IMR-90 (cell line): ENCODE measurements at regions not wholly inside any gene's neighbourhood (a gene's known extent, or its start where the extent isn't known, plus 50 kb on each side); places are given as distances from the start of the nearest gene placed in this dataset.

ENCODE experiments used
- ATAC-seq: fragments of 200-7000 bp; cut with Tn5 transposase; 2 replicates; pipeline ENCODE4 v1.9.1; 2020; ENCODE audit warnings: low read depth, mild to moderate bottlenecking, moderate library complexity
- BruUV-seq: library from RNA; stranded (reverse); fragments of 400-500 nt; replicated peaks from 2 replicates; lab custom pipeline; 2021; lab: Mats Ljungman, UMichigan
- CTCF ChIA-PET: fragments of 300-600 bp; formaldehyde crosslinking; extraction: SDS; loops from one replicate; lab custom pipeline; 2021; ENCODE audit warnings: antibody characterized with exemption; lab: Yijun Ruan, JAX
- POLR2A ChIA-PET: fragments of 300-600 bp; sonication (Branson Sonifier 250); formaldehyde crosslinking; loops from one replicate; lab custom pipeline; 2022; ENCODE audit warnings: antibody characterized with exemption; ENCODE audit not compliant: unreplicated experiment; lab: Charles Lee
- DNase-seq: peaks from one replicate; pipeline ENCODE4 v3.0.0; 2013
- H2AFZ ChIP-seq: replicated peaks from 2 replicates; pipeline ENCODE3; 2013; ENCODE audit warnings: low read length, mild to moderate bottlenecking; ENCODE audit not compliant: poor library complexity
- H2AK5ac ChIP-seq: 2 replicates; pipeline ENCODE4 v1.6.1; 2013; ENCODE audit warnings: low read depth, low read length, inconsistent platforms
- H2AK9ac ChIP-seq: replicated peaks from 2 replicates; pipeline ENCODE3; 2013; ENCODE audit warnings: mild to moderate bottlenecking, low read depth, low read length, moderate library complexity; ENCODE audit not compliant: poor library complexity
- H2BK120ac ChIP-seq: 2 replicates; pipeline ENCODE4 v1.6.1; 2013; ENCODE audit warnings: low read depth, low read length, inconsistent platforms
- H2BK15ac ChIP-seq: 3 replicates; pipeline ENCODE4 v1.6.1; 2013; ENCODE audit warnings: low read depth, low read length, inconsistent platforms
- H2BK20ac ChIP-seq: 2 replicates; pipeline ENCODE4 v1.6.1; 2013; ENCODE audit warnings: low read depth, mild to moderate bottlenecking, inconsistent platforms, low read length, moderate library complexity
- H2BK5ac ChIP-seq: 2 replicates; pipeline ENCODE4 v1.6.1; 2013; ENCODE audit warnings: mild to moderate bottlenecking, low read depth, low read length, inconsistent platforms; ENCODE audit not compliant: poor library complexity, severe bottlenecking
- H3K14ac ChIP-seq: replicated peaks from 2 replicates; pipeline ENCODE4 v1.6.1; 2013; ENCODE audit warnings: low read depth, low read length, inconsistent platforms
- H3K18ac ChIP-seq: 2 replicates; pipeline ENCODE4 v1.6.1; 2013; ENCODE audit warnings: low read depth, low read length, control low read depth
- H3K23ac ChIP-seq: 2 replicates; pipeline ENCODE4 v1.6.1; 2013; ENCODE audit warnings: low read depth, low read length, inconsistent platforms
- H3K27ac ChIP-seq: 2 replicates; pipeline ENCODE4 v1.5.1; 2013; ENCODE audit warnings: mild to moderate bottlenecking, control low read depth, low read length; ENCODE audit not compliant: insufficient read depth
- H3K27me3 ChIP-seq: 2 replicates; pipeline ENCODE4 v1.6.1; 2013; ENCODE audit warnings: low read length; ENCODE audit not compliant: control insufficient read depth, insufficient read depth
- H3K36me3 ChIP-seq: 2 replicates; pipeline ENCODE4 v1.6.1; 2013; ENCODE audit warnings: low read length, mixed read lengths; ENCODE audit not compliant: control insufficient read depth, insufficient read depth
- H3K4ac ChIP-seq: 2 replicates; pipeline ENCODE4 v1.6.1; 2013; ENCODE audit warnings: low read depth, low read length, inconsistent platforms
- H3K4me1 ChIP-seq: 2 replicates; pipeline ENCODE4 v1.6.1; 2013; ENCODE audit warnings: low read length, mixed read lengths; ENCODE audit not compliant: control insufficient read depth, insufficient read depth
- H3K4me2 ChIP-seq: 2 replicates; pipeline ENCODE4 v1.6.1; 2013; ENCODE audit warnings: low read depth, mild to moderate bottlenecking, control low read depth, low read length, moderate library complexity
- H3K4me3 ChIP-seq: 2 replicates; pipeline ENCODE4 v1.5.1; 2013; ENCODE audit warnings: low read depth, mild to moderate bottlenecking, control low read depth, low read length, moderate library complexity; ENCODE audit not compliant: insufficient read depth
- H3K56ac ChIP-seq: 2 replicates; pipeline ENCODE4 v1.6.1; 2013; ENCODE audit warnings: low read length, inconsistent platforms; ENCODE audit not compliant: insufficient read depth; ENCODE audit errors: extremely low read depth
- H3K79me1 ChIP-seq, 2 experiments: 2 replicates each; pipeline ENCODE4 v1.6.1; 2013; ENCODE audit warnings: low read length in 2 of 2, inconsistent platforms in 1 of 2, low read depth in 1 of 2
- H3K9ac ChIP-seq: 2 replicates; pipeline ENCODE4 v1.6.1; 2013; ENCODE audit warnings: low read depth, low read length, control low read depth
- H3K9me1 ChIP-seq: 2 replicates; pipeline ENCODE4 v1.6.1; 2013; ENCODE audit warnings: low read length, inconsistent platforms; ENCODE audit not compliant: insufficient read depth
- H3K9me3 ChIP-seq: 2 replicates; pipeline ENCODE4 v1.6.1; 2013; ENCODE audit warnings: low read length; ENCODE audit not compliant: control insufficient read depth, insufficient read depth
- H4K20me1 ChIP-seq: 2 replicates; pipeline ENCODE4 v1.6.1; 2013; ENCODE audit warnings: low read length, inconsistent platforms; ENCODE audit not compliant: insufficient read depth
- H4K5ac ChIP-seq: 2 replicates; pipeline ENCODE4 v1.6.1; 2013; ENCODE audit warnings: mild to moderate bottlenecking, low read depth, low read length, control low read depth
- H4K8ac ChIP-seq, 2 experiments: 2 replicates each; pipeline ENCODE4 v1.6.1; 2013; ENCODE audit warnings: low read depth in 2 of 2, low read length in 2 of 2, control low read depth in 1 of 2, inconsistent platforms in 1 of 2
- H4K91ac ChIP-seq: 2 replicates; pipeline ENCODE4 v1.6.1; 2013; ENCODE audit warnings: low read depth, low read length, inconsistent platforms; ENCODE audit not compliant: insufficient read depth
- BHLHE40 ChIP-seq: fragments of 150-350 bp; IDR thresholded peaks from 2 replicates; pipeline ENCODE4 v1.6.1; 2016; ENCODE audit warnings: mild to moderate bottlenecking, low read depth, low read length
- CEBPB ChIP-seq: IDR thresholded peaks from 2 replicates; pipeline ENCODE4 v1.6.1; 2012; ENCODE audit warnings: low read depth, low read length, improper control_type of control experiment
- FOS ChIP-seq: fragments of 150-350 bp; IDR thresholded peaks from 2 replicates; pipeline ENCODE4 v1.6.1; 2016; ENCODE audit warnings: low read depth, low read length
- MAFK ChIP-seq: IDR thresholded peaks from 2 replicates; pipeline ENCODE4 v1.6.1; 2012; ENCODE audit warnings: low read depth, low read length, improper control_type of control experiment
- MAZ ChIP-seq: IDR thresholded peaks from 2 replicates; pipeline ENCODE4 v1.6.1; 2012; ENCODE audit warnings: low read depth, mild to moderate bottlenecking, low read length, improper control_type of control experiment, moderate library complexity, borderline replicate concordance
- NFE2L2 ChIP-seq: fragments of 150-350 bp; IDR thresholded peaks from 2 replicates; pipeline ENCODE4 v1.6.1; 2016; ENCODE audit warnings: low read depth, mild to moderate bottlenecking, low read length
- POLR2A ChIP-seq: IDR thresholded peaks from 2 replicates; pipeline ENCODE4 v1.6.1; 2012; ENCODE audit warnings: mild to moderate bottlenecking, low read depth, low read length
- RFX5 ChIP-seq: IDR thresholded peaks from 2 replicates; pipeline ENCODE4 v1.8.0; 2012; ENCODE audit warnings: low read depth, mild to moderate bottlenecking, low read length, moderate library complexity
- SMC3 ChIP-seq: fragments of 150-350 bp; IDR thresholded peaks from 2 replicates; pipeline ENCODE4 v1.6.1; 2016; ENCODE audit warnings: low read depth, mild to moderate bottlenecking, antibody characterized with exemption, low read length, moderate library complexity
- WGBS, 2 experiments: methylation state at CpG; one replicate each; pipeline versions ENCODE4 v1.1.5 to v1.1.7; 2013; ENCODE audit warnings: missing lambda C conversion rate in 2 of 2; ENCODE audit not compliant: insufficient read length in 1 of 2; ENCODE audit errors: extremely low coverage in 2 of 2; 5-methylcytosine and 5-hydroxymethylcytosine counted together
- dilution Hi-C: fragments of 300-500 bp; cut with HindIII; formaldehyde crosslinking; loops from one replicate; pipeline ENCODE4 v1.14.3; 2018; ENCODE audit warnings: low sequenced_read_pairs; ENCODE audit not compliant: unreplicated experiment
- in situ Hi-C: fragments of 300-500 bp; cut with MboI; formaldehyde crosslinking; loops from 3 replicates; pipeline ENCODE4 v1.14.3; 2019; ENCODE audit warnings: low sequenced_read_pairs, inconsistent platforms, mixed read lengths
- intact Hi-C: fragments of 100-400 bp; cut with micrococcal nuclease; formaldehyde crosslinking; loops from 2 replicates; pipeline ENCODE4 v1.10.0; 2022
- TF ChIP-seq, protein P1 (sequence below): fragments of 150-350 bp; IDR thresholded peaks from 2 replicates; pipeline ENCODE4 v1.6.1; 2017; ENCODE audit warnings: mild to moderate bottlenecking, antibody characterized with exemption, low read length, low read depth

DNA sequence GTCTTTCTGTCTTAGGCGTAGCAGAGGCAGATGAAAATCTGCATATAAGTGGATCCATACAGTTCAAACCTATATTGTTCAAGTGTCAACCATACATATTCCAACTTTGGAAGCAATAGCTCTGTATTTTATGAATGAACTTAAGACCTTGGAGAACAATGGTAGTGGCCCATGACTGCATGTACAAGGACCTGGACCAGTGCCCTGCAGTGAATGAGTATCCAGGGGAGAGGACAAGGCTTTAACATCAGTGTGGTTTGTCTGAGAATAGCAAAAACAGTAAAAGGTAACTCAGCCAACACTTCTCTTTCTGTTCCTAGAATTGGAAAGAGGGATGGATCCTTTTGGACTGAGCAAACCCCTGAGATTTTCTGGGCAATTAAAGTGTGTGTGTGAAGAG, 230.8 kb upstream of the LINC00305 start:
- Histone ChIP-seq H3K18ac (no peak overlapping the region), H2BK20ac (no peak overlapping the region), H3K56ac (no peak overlapping the region), H2BK5ac (no peak overlapping the region), H3K9ac (no peak overlapping the region), H3K14ac (no peak overlapping the region), H3K23ac (no peak overlapping the region), H4K8ac (no peak overlapping the region), H2BK120ac (no peak overlapping the region), H3K27ac (no peak overlapping the region), H3K4me3 (no peak overlapping the region), H4K5ac (no peak overlapping the region), H4K91ac (no peak overlapping the region), H3K9me1 (no peaks in the 10 kb centered on the region), H2BK15ac (no peak overlapping the region), H3K4me2 (no peak overlapping the region), H3K9me3 (peaks cover 4% of the 10 kb centered on the region; the same call in 1 of the 2 replicates), H2AFZ (no peak overlapping the region), H3K27me3 (no peaks in the 10 kb centered on the region), H2AK5ac (no peak overlapping the region), H4K20me1 (no peaks in the 10 kb centered on the region), H3K36me3 (no peaks in the 10 kb centered on the region), H3K4ac (no peak overlapping the region), H2AK9ac (no peak overlapping the region), H3K79me1 (no peaks in the 10 kb centered on the region), H3K4me1 (no peaks in the 10 kb centered on the region)
- intact Hi-C loops, result no loop called here
- no TSS peak for BruUV-seq
- TF ChIP-seq MAZ, result no peak
- no peak for TF ChIP-seq BHLHE40
- no peak for TF ChIP-seq NFE2L2
- no peak for TF ChIP-seq POLR2A
- TF ChIP-seq CEBPB, result no peak
- TF ChIP-seq, protein P1, sequence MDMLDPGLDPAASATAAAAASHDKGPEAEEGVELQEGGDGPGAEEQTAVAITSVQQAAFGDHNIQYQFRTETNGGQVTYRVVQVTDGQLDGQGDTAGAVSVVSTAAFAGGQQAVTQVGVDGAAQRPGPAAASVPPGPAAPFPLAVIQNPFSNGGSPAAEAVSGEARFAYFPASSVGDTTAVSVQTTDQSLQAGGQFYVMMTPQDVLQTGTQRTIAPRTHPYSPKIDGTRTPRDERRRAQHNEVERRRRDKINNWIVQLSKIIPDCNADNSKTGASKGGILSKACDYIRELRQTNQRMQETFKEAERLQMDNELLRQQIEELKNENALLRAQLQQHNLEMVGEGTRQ, result no peak
- TF ChIP-seq FOS, result no peak
- TF ChIP-seq RFX5, result no peak
- TF ChIP-seq SMC3, result no peak
- no peak for TF ChIP-seq MAFK
- dilution Hi-C loops, result no loop called here
- DNase-seq (no peak), ATAC-seq (no peak)
- POLR2A ChIA-PET, result no interaction called here
- CTCF ChIA-PET, result no interaction called here
- no CpG with 5 or more reads among the region's 1 CpG for WGBS, 2 experiments
- in situ Hi-C loops, result no loop called here
